Mesothelial cell of epicardium (in vitro differentiated cells): ENCODE measurements at regions not wholly inside any gene's neighbourhood (a gene's known extent, or its start where the extent isn't known, plus 50 kb on each side); places are given as distances from the start of the nearest gene placed in this dataset.

ENCODE experiments used
- DNase-seq, 2 experiments: peaks; one replicate each; pipeline ENCODE4 v3.0.0; 2021; ENCODE audit warnings: low spot score in 2 of 2; ENCODE audit not compliant: unreplicated experiment in 2 of 2
- H3K27ac Mint-ChIP-seq: 2 replicates; pipeline ENCODE4 v1.8.0; 2021; ENCODE audit warnings: mixed read lengths
- H3K27me3 Mint-ChIP-seq: 2 replicates; pipeline ENCODE4 v1.8.0; 2021; ENCODE audit warnings: low read depth, mixed read lengths
- H3K36me3 Mint-ChIP-seq: 2 replicates; pipeline ENCODE4 v1.8.0; 2021; ENCODE audit warnings: mixed read lengths
- H3K4me1 Mint-ChIP-seq: 2 replicates; pipeline ENCODE4 v1.8.0; 2021; ENCODE audit warnings: mixed read lengths
- H3K4me3 Mint-ChIP-seq: 2 replicates; pipeline ENCODE4 v1.8.0; 2021; ENCODE audit warnings: mild to moderate bottlenecking, moderate library complexity, mixed read lengths
- H3K9me3 Mint-ChIP-seq: 2 replicates; pipeline ENCODE4 v1.8.0; 2021; ENCODE audit warnings: mixed read lengths
- CTCF ChIP-seq: fragments of 200-600 bp; sonication (generic); IDR thresholded peaks from one replicate; pipeline ENCODE4 v1.5.0; 2021; ENCODE audit warnings: antibody characterized with exemption; ENCODE audit not compliant: unreplicated experiment

GRCh38 chr15:98387866-98388265 is 260.5 kb upstream of the IGF1R start:
- Mint-ChIP-seq H3K4me1 (no peaks in the 10 kb centered on the region), H3K27me3 (peaks cover 29% of the 10 kb centered on the region), H3K9me3 (no peaks in the 10 kb centered on the region), H3K27ac (no peak overlapping the region), H3K36me3 (no peaks in the 10 kb centered on the region), H3K4me3 (no peak overlapping the region)
- DNase-seq: no peak
- TF ChIP-seq CTCF: no peak

- H3K9me3 Mint-ChIP-seq: no peaks in the 10 kb centered on the region
- DNase-seq: no peak
- no peaks in the 10 kb centered on the region for H3K36me3 Mint-ChIP-seq
- no peak overlapping the region for H3K27ac Mint-ChIP-seq
- TF ChIP-seq CTCF: no peak
- H3K4me1 Mint-ChIP-seq: no peaks in the 10 kb centered on the region
- H3K4me3 Mint-ChIP-seq: no peak overlapping the region
- peaks cover 40% of the 10 kb centered on the region for H3K27me3 Mint-ChIP-seq
Observed at GRCh38 chr15:98390946-98391530, 257.3 kb upstream of the IGF1R start.

- no peaks in the 10 kb centered on the region for H3K9me3 Mint-ChIP-seq
- H3K27me3 Mint-ChIP-seq: peaks cover 39% of the 10 kb centered on the region
- no peak overlapping the region for H3K27ac Mint-ChIP-seq
- H3K4me3 Mint-ChIP-seq: no peak overlapping the region
- no peaks in the 10 kb centered on the region for H3K36me3 Mint-ChIP-seq
- no peak for TF ChIP-seq CTCF
- DNase-seq: no peak
- H3K4me1 Mint-ChIP-seq: no peaks in the 10 kb centered on the region
Observed at GRCh38 chr15:98391568-98391967, 256.8 kb upstream of the IGF1R start.

- Mint-ChIP-seq H3K27me3 (peaks cover 47% of the 10 kb centered on the region), H3K27ac (no peak overlapping the region), H3K9me3 (no peaks in the 10 kb centered on the region), H3K4me3 (no peak overlapping the region), H3K4me1 (no peaks in the 10 kb centered on the region), H3K36me3 (no peaks in the 10 kb centered on the region)
- DNase-seq: no peak
- no peak for TF ChIP-seq CTCF
Observed at GRCh38 chr15:98393471-98393870, 254.9 kb upstream of the IGF1R start.

- no peaks in the 10 kb centered on the region for H3K36me3 Mint-ChIP-seq
- DNase-seq: no peak
- no peak overlapping the region for H3K27ac Mint-ChIP-seq
- H3K27me3 Mint-ChIP-seq: peaks cover 53% of the 10 kb centered on the region
- no peak for TF ChIP-seq CTCF
- no peak overlapping the region for H3K4me3 Mint-ChIP-seq
- no peaks in the 10 kb centered on the region for H3K9me3 Mint-ChIP-seq
- H3K4me1 Mint-ChIP-seq: no peaks in the 10 kb centered on the region
Observed at GRCh38 chr15:98394546-98394945, 253.8 kb upstream of the IGF1R start.
